ENCODE measurements at regions not wholly inside any gene's neighbourhood (a gene's known extent, or its start where the extent isn't known, plus 50 kb on each side); places are given as distances from the start of the nearest gene placed in this dataset.

- DNase-seq (ENCODE audit: low read depth in 2 of 2), result no peak
These were observed 515.1 kb downstream of the TBC1D22A start for GRCh38 chr22:47277531-47277930.

- DNase-seq (ENCODE audit: low read depth in 2 of 2), result no peak
These were observed 514.5 kb downstream of the TBC1D22A start for GRCh38 chr22:47276991-47277390.

GRCh38 chr22:47276450-47276820, 514.0 kb downstream of the TBC1D22A start:
- DNase-seq (ENCODE audit: low read depth in 2 of 2), result no peak

- no peak for DNase-seq (ENCODE audit: low read depth in 2 of 2)
These were observed 513.4 kb downstream of the TBC1D22A start for GRCh38 chr22:47275605-47276449.

- DNase-seq (ENCODE audit: low read depth in 2 of 2), result no peak
These were observed 511.7 kb downstream of the TBC1D22A start for GRCh38 chr22:47274196-47274595.

GRCh38 chr22:47270463-47271135, 508.1 kb downstream of the TBC1D22A start:
- DNase-seq (ENCODE audit: low read depth in 2 of 2), result no peak

GRCh38 chr22:47269516-47270088, 507.2 kb downstream of the TBC1D22A start:
- DNase-seq (ENCODE audit: low read depth in 2 of 2), result no peak

GRCh38 chr22:47267513-47268282, 505.2 kb downstream of the TBC1D22A start:
- DNase-seq (ENCODE audit: low read depth in 2 of 2), result no peak

- no peak for DNase-seq (ENCODE audit: low read depth in 2 of 2)
These were observed 503.9 kb downstream of the TBC1D22A start for GRCh38 chr22:47266329-47266728.

- DNase-seq (ENCODE audit: low read depth in 2 of 2), result no peak
These were observed 498.1 kb downstream of the TBC1D22A start for GRCh38 chr22:47260551-47260950.

- no peak for DNase-seq (ENCODE audit: low read depth in 2 of 2)
These were observed 497.5 kb downstream of the TBC1D22A start for GRCh38 chr22:47259990-47260389.

- DNase-seq (ENCODE audit: low read depth in 2 of 2), result no peak
These were observed 496.6 kb downstream of the TBC1D22A start for GRCh38 chr22:47259049-47259448.

GRCh38 chr22:47257976-47258375, 495.5 kb downstream of the TBC1D22A start:
- DNase-seq (ENCODE audit: low read depth in 2 of 2), result no peak

GRCh38 chr22:47257566-47257965, 495.1 kb downstream of the TBC1D22A start:
- DNase-seq (ENCODE audit: low read depth in 2 of 2), result no peak

GRCh38 chr22:47251911-47252310, 489.5 kb downstream of the TBC1D22A start:
- DNase-seq (ENCODE audit: low read depth in 2 of 2), result no peak

GRCh38 chr22:47250995-47251765, 488.7 kb downstream of the TBC1D22A start:
- no peak for DNase-seq (ENCODE audit: low read depth in 2 of 2)

GRCh38 chr22:47249370-47249928, 487.0 kb downstream of the TBC1D22A start:
- no peak for DNase-seq (ENCODE audit: low read depth in 2 of 2)

GRCh38 chr22:47248925-47249324, 486.5 kb downstream of the TBC1D22A start:
- no peak for DNase-seq (ENCODE audit: low read depth in 2 of 2)

GRCh38 chr22:47247579-47248240, 485.3 kb downstream of the TBC1D22A start:
- DNase-seq (ENCODE audit: low read depth in 2 of 2), result no peak

GRCh38 chr22:47245786-47246185, 483.3 kb downstream of the TBC1D22A start:
- DNase-seq (ENCODE audit: low read depth in 2 of 2), result no peak
